ENCODE measurements at regions not wholly inside any gene's neighbourhood (a gene's known extent, or its start where the extent isn't known, plus 50 kb on each side); places are given as distances from the start of the nearest gene placed in this dataset.

- in situ Hi-C loops (cut with HindIII; ENCODE audit: extremely low pct_ligation_motif_present, low pct_unique_long_range_greater_than_20kb), result no loop called here
- CTCF ChIA-PET (ENCODE audit: low intra/inter-chr PET ratio, low total read pairs), result no interaction called here
- BruUV-seq (replicated peaks), result no TSS peak
- Histone ChIP-seq H3K79me2 (ENCODE audit: insufficient read depth, low read length) (no peaks in the 10 kb centered on the region), H4K20me1 (ENCODE audit: insufficient read depth, low read length) (no peaks in the 10 kb centered on the region), H3K4me2 (ENCODE audit: low read depth, low read length) (no peak overlapping the region), H3K27ac (ENCODE audit: extremely low read length, insufficient read depth, low read length) (no peak overlapping the region), H2AFZ (ENCODE audit: low read length) (no peak overlapping the region), H3K9ac (ENCODE audit: insufficient read depth, low read depth, low read length) (no peak overlapping the region), H3K9me3 (ENCODE audit: low read length) (peaks cover 63% of the 10 kb centered on the region), H3K4me3 (replicated peaks in 1 of 3; ENCODE audit: insufficient read depth in 1 of 3, low read depth in 2 of 3, low read length in 3 of 3) (no peak overlapping the region), H3K36me3 (replicated peaks in 1 of 2; ENCODE audit: control insufficient read depth in 1 of 2, insufficient read depth in 2 of 2, low read length in 2 of 2) (no peaks in the 10 kb centered on the region), H3K27me3 (ENCODE audit: control insufficient read depth in 1 of 2, insufficient read depth in 2 of 2, low read length in 2 of 2) (no peaks in the 10 kb centered on the region), H3K4me1 (ENCODE audit: insufficient read depth, low read length) (no peaks in the 10 kb centered on the region)
- ATAC-seq, result no peak
- WGBS (ENCODE audit: low lambda C conversion rate), result 6% methylated on average over 9 of the region's 9 CpGs
- intact Hi-C loops (cut with micrococcal nuclease; ENCODE audit: unreplicated experiment), result no loop called here
- TF ChIP-seq ZNF343 (CRISPR knock-in tag; IDR thresholded peaks at IDR 0.05) (no peak), HNF1B (CRISPR knock-in tag; IDR thresholded peaks at IDR 0.05) (no peak), MTF1 (CRISPR knock-in tag; IDR thresholded peaks at IDR 0.05) (no peak), GLMP (CRISPR knock-in tag; IDR thresholded peaks at IDR 0.05; ENCODE audit: borderline replicate concordance) (no peak), ZNF614 (CRISPR knock-in tag; IDR thresholded peaks at IDR 0.05; ENCODE audit: borderline replicate concordance) (no peak), MED8 (CRISPR knock-in tag; IDR thresholded peaks at IDR 0.05; ENCODE audit: insufficient replicate concordance) (no peak), ZBTB39 (CRISPR knock-in tag; IDR thresholded peaks at IDR 0.05) (no peak), TBP (CRISPR knock-in tag; IDR thresholded peaks at IDR 0.05) (no peak), CBX2 (IDR thresholded peaks at IDR 0.05; ENCODE audit: low read depth, low read length) (no peak), CBX2 (CRISPR knock-in tag; IDR thresholded peaks at IDR 0.05; ENCODE audit: low read depth) (no peak), ZNF672 (CRISPR knock-in tag; IDR thresholded peaks at IDR 0.05) (no peak), KDM6A (CRISPR knock-in tag; IDR thresholded peaks at IDR 0.05; ENCODE audit: low read depth) (no peak), CSRNP2 (CRISPR knock-in tag; conservative IDR thresholded peaks at IDR 0.05; ENCODE audit: low read depth) (no peak), ZFP91 (CRISPR knock-in tag; IDR thresholded peaks at IDR 0.05; ENCODE audit: borderline replicate concordance) (no peak), RARG (CRISPR knock-in tag; IDR thresholded peaks at IDR 0.05; ENCODE audit: low read depth) (no peak)
- FAIRE-seq, result no peak
- DNase-seq (ENCODE audit: low spot score), result no peak
- POLR2A ChIA-PET, result no interaction called here
Observed at GRCh38 chr11:103800406-103801114, 235.9 kb upstream of the DDI1 start.

All from HepG2 (cell line).